Middle frontal gyrus (tissue), 1 donor: ENCODE measurements at regions not wholly inside any gene's neighbourhood (a gene's known extent, or its start where the extent isn't known, plus 50 kb on each side); places are given as distances from the start of the nearest gene placed in this dataset.
"Not testable (repeated sequence)": the region's sequence is repeated elsewhere in the genome, so short reads cannot be mapped to it uniquely, and the experiment has no call there.

Experiments
- DNase-seq: peaks from one replicate; pipeline ENCODE4 v3.0.0-alpha.2; 2015; ENCODE audit warnings: low spot score; ENCODE audit errors: extremely low spot score

DNA sequence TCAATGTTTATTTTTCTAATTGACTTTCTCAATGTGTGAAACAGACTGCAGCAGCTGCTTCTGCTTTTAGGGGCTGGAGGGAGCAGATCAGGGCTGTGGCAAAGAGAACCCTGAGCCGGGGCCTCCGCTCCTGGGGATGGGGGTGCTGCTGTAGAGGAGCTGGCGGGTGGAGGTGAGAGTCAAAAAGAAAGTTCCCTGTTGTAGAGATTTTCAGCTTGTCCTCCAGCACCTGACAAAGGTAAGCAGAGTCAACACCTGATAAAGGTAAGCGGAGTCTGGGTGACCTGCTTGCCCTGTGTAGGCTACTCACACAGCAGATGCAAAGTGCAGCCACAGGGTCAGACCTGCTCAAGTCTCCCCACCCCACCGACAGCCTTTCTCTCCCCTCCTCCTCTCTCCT, 252.4 kb upstream of the IRX1 start:
- no peak for DNase-seq

DNA sequence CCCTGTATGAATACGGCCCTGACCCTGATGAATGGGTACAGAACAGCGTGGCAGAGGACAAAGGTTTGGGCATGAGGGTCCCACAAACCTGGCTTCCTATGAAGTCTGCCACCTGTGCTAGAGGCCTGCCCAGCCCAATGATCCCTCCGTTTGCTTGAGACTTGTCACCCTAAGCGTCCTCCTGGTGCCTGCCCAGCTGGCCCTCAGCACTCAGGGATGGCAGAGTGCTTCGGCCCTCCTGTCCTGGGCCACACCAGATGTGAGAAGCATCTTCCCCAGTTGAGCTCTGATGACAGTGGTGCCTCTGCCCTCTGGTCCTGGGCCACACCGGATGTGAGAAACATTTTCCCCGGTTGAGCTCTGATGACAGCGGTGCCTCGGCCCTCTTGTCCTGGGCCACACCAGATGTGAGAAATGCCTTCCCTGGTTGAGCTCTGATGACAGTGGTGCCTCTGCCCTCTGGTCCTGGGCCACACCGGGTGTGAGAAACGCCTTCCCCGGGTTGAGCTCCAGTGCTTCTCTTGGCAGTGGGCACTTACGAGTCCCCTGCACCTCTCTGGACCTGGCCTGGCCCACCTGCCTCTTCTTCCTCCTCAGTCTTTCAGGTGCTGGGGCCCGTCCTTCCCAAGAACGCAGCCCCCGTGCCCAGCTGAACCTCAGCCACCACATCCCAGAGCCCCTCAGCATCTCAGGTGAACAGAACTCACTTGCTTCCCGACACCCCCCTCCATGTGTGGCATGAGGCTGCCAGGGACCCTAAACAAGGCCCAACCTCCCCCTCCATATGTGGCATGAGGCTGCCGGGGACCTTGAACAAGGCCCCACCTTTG, 253.1 kb upstream of the IRX1 start:
- DNase-seq, result no peak

DNA sequence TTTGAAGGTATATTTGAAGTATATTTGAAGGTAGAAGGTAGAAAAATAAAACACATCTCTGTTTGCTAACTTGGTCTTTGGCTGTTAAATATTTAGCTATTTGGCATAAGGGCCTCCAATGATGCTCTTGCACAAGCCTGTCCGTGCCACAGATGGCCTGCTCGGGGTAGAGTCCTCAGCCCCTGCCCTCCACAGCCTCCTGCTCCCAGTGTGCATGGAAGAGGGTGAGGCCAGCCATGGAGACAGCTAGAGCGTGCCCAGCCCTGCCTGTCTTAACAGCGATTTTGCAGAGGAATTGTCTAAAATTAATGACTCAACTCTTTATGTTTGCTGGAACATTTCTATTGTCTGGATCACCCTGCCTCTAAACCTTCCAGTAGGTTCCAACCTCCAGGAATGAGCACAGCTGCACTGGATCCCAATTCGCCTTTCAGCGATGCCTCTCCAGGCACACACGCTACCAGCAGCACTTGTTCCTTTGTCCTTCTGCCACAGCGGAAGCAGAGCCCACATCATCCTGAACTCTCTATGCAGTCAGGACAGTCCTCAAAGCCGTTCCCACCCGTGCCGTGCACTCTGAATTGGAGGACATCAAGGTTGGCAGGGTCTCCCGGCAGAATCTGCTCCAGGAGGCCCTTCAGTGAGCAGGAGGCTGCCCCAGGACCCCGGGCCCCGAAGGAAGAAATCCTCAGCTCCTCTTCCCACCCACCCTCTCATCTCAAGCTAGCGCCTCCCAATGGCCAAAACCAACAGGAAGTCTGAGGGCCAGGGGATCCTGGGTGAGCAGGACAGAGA, 254.0 kb upstream of the IRX1 start:
- DNase-seq, result no peak

DNA sequence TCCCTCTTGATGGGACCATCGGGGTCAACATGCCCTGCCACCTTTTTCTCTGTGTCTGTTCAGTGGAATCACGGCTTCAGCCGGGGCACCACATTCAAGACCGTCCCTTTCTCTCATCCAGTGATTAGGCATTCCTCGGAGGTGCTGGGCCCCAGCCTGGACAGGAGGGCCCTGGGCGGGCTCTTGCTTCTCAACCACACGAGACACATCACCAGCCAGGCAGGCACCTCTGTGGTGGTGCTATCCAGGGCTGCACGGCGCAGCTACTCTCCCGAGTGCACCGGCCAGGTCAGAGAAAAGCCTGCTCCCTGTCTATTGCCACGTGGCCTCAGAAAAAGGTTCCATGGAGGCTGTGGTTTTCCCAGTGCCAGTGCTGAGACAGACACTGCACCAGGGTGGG, 255.2 kb upstream of the IRX1 start:
- DNase-seq, result no peak

DNA sequence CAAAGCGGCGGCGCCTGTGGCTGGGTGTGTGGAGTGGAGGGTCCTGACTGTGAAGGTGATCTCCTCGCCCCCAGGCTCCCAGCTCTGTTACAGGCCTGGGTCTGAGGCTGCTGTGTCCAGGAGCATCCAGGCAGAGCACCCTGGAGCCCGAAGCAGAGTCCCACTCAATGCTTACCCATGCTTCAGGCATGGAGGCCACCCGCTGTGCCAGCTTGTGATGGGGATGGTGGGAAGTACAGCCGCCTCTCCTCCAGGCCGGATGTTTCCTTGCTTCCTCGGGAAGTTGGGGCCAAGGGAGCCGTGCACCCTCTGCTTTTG, 255.9 kb upstream of the IRX1 start:
- no peak for DNase-seq

DNA sequence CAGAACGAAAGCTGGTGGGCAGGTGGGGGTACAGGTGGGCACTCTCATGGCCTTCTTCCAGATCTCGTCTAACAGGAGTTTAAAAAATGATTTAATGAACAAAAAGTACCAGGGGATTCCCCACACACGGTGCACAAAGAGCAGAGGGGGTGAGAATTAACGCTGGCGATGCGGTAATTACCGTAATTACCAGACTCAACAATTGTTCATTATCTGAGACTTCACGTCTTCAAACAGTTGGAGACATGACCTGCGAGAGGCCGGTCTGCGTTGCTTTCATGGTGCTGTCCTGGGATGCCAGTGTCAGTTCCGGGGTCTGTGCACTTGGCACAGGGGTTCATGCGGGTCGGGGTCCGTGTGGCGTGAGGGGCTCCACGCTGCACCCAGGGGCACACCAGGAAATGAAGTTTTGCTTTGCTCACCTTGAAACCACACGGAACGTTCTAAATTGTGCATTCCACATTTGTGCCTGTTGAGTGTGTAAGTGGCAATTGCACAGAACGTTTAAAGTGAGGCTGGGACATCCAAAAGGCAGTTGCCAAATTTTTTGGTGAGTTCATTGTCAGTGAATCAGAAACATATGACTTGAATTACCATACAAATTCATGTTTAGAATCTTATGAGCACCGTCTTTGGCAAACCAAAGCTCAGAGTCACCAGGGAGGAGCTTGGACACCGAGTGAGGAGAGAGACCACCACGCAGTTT, 256.4 kb upstream of the IRX1 start:
- DNase-seq, result no peak

DNA sequence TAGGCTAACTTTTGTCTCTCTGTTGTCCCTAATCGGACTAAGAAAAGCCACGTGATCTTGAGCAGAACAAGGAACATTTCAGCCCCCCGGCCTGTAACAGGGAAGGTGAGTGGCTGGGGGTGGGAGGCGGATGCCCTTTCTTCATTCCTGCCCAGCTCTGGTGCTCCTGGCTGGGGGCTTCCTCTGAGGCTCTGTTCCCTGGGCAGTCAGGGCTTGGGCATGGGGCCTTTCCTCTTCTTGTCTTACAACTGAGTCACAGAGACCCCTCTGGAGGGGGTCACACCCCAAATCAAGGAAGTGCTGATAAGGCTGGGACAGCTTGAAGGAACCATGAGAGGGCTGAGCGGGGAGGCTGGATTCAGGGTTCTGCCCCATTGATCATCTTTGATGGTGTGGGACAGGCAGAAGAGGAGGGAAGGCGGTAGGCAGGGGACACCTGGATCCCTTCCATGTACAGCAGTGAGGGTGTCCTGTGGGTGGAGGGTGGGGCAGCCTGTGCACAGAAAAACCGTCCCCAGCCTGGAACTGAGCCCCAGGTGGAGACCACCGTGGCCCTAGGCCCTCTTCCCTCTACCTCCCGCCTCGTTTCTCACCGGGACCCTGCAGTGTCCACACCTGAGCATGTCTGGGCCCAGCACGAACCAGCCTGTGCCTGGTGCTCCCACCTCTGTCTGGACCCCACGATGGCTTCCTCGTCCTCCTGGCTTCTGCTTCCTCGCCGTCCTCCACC, 257.7 kb upstream of the IRX1 start:
- no peak for DNase-seq

DNA sequence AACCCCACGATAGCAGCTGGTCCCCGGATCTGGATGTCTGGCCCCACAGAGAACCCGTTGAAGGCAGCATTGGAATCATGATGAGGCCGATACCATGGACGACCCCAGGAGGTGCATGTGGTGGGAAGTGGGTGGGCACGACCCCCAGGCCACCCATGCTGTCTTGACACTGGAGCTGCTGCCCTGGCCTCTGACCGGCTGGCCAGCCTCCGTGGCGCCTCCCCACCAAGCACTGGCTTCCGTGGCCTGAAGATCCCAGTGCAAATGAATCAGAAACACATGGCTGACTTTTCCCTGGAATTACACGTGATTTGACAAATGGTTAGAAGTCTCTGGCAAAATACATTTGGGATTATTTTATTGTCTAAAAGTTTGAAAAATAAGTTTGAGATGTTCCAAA, 259.0 kb upstream of the IRX1 start:
- no peak for DNase-seq

DNA sequence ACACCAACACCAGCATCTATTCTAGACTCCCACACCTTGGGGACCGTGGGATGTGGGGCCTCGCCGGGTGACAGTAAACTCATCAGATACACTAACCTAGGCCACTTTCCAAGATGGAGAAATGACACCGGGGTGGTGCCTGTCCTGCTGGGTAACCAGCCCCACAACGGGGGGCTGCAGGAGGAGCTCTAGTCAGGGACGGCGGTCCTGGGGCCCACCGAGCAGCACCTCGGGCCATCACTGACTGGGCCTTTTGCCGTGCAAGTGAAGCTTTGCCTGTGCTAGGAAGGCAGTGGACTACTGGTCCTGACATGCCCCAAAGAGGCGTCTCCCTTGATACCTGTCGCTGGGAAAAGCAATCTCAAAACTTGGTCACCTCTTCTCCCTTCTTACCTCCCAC, 260.3 kb upstream of the IRX1 start:
- no peak for DNase-seq

DNA sequence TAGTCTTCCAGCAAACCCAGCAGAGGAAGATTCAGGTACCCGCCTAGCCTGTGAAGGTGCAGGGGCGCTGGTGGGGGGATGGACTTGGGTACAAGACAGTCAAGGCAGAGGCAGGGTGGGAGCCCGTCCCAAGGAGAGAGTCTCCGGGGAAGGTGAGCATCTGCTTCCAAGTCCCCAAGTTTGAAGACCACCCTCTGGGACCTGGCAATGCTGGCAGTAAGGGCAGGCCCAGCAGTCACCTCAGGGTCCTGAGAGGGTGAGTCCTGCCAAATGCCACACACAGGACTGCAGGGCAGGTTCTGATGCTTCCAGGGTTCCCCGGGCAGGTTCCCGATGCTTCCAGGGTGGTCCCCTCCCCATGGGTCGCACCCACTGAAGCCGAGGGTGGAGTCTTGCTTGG, 261.8 kb upstream of the IRX1 start:
- DNase-seq, result no peak

DNA sequence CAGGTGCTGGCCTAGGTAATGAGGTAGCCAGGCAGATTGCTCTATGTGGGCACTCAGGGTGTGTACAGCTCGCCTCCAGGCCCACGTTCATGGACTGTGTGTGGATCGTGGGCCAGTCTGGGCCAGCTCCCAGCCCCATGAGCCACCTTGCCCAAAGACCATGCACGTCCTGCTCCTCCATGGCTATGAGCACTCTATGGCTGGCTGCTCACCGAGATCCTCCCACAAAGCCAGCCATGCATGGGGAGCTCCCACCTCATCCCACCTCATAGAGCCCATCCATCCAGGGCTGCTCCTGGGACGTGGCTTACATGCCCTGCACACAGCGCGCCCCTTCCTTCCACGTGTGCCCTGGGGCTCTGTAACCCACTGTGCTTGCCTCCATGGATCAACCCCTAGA, 262.5 kb upstream of the IRX1 start:
- no peak for DNase-seq

DNA sequence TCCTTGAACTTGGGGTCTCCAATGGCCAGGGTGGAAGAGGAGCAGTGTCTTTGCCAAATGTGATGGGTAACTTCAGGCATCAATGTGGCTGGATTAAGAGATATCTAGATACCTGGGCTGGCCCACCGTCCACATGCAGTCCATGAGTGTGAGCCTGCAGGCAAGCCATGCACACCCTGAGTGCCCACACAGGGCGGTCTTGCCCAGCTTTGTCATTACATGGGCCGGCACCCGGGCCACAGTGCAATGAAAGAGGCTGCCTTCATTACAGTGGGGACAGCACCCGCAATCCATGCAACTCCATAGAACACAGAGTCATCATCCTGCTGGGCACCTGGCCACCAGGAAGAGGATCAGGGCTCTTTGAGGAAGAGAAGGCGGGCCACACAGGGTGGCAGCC, 263.8 kb upstream of the IRX1 start:
- DNase-seq, result no peak

DNA sequence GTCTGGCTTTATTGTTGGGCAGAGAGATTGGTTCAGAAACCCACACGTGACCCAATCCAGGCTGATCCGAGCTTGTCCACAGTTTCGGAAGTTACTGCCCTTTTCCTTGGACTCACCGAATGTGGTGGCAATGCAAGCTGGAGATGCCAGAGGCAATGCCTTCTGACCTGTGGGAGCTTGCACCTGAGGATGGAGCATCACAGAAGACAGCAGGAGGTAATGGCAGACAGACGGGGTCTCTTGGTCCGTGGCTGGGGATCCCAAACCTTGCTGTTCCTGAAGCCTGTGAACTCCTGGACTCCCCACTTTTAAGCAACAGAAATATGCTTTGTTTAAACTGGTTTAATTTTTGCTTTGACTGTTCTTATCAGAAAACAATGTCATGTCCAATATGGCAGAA, 265.2 kb upstream of the IRX1 start:
- DNase-seq, result no peak

DNA sequence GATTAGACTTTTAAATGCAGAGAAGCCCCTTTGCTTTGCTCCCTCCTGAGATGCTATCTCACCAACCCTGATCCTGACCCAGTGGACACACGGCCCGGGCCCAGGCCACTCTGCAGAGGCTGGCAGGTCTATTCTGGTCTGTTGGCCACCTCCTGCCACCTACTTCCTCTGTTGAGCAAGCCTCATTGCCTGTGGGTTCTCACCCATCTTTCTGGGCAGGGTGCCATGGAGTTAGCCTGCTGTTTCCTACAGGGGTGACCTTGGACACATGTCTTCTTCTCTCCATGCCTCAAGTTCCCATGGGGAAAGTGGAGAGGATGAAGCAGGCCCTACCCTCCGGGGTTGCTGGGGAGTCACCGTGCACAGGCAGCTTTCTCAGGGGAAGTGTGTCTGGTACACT, 266.2 kb upstream of the IRX1 start:
- DNase-seq, result no peak

DNA sequence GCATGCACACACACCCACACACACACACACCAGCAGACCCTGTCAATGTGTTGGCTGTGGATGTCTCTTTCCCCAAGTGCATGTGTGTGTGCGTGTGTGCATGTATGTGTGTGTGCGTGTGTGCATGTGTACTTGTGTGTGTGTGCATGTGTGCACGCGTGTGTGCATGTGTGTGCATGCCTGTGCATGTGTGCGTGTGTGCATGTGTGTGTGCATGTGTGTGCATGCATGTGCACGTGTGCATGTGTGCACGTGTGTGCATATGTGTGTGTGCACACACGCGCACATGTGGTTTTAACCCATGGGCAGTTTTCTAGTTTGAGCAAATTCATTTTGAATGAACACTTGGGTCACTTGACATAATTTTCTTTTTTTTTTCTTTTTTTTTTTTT, 268.8 kb upstream of the IRX1 start:
- no peak for DNase-seq

DNA sequence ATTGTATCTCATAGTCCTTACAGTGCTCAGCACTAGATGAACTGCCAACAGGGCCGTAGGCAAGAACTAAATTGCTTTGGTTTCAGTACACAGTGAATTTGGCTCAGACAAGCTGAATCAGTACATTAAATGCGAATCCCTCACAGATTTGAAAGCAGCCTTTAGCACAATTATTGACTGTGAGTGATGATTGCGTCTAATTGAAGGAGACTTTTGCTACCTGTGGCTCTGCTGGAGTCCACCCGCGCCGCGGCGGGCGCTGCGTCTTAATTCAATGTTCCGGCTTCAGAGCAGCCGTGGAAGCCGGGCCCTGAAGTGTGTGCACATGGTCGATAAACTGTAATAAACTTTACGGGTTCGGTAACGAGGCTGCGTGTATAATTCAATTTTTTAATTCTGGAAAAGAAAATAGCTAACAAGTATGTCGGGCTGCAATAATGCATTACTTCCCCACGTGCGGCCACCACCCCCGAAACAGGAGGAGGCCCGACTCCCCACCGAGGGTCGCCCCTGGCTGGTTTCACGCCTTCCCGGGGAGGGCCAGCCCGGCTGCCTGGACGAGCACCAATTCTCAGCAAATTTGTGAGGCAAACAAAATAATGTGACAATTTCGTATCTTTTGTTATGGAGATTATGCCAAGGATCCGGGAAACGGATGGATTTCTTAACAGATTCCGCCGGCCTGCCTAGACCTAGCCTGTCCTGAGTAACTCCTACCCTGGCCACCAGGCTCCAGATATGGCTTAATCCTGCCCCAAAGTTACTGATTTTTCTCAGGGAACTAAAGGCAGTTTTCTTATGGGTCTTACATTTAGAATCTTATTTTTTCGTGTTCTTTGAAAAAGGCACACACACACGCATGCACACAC, 269.4 kb upstream of the IRX1 start:
- DNase-seq, result no peak

DNA sequence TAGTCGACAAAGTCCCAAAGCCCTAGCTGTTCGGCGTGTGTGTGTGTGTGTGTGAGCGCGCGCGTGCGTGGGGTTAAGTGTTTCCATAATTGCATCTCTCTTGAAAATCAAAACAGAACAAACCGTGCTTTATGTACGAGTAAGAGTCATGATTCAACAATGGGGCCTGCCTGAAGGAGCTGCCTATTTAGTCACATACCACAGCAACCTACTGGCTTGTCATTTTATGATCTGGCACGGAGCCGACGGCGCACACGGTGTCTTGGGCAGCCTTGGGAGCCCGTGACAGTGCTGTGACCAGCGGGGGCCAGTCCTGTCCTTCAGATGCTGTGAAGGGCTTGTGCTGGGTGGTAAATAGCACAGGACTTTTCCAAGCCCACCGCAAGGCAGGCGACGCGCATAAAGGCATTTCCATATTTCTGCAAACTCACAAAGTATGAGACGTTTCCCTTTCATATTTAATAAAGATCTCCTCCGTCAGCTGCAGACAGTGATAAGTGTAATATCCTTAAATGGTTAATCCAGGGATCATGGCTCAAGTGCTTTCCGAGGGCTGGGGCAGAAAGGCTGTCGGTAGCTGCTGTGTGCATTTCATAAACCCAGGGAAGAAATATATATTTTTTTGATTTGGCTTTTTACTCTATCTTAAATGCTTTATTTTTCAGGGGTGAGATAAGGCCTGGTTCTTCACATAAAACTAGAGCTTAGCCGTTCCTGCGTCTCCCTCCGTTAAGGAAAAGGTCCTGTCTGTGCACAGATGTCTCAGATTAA, 270.2 kb upstream of the IRX1 start:
- no peak for DNase-seq

DNA sequence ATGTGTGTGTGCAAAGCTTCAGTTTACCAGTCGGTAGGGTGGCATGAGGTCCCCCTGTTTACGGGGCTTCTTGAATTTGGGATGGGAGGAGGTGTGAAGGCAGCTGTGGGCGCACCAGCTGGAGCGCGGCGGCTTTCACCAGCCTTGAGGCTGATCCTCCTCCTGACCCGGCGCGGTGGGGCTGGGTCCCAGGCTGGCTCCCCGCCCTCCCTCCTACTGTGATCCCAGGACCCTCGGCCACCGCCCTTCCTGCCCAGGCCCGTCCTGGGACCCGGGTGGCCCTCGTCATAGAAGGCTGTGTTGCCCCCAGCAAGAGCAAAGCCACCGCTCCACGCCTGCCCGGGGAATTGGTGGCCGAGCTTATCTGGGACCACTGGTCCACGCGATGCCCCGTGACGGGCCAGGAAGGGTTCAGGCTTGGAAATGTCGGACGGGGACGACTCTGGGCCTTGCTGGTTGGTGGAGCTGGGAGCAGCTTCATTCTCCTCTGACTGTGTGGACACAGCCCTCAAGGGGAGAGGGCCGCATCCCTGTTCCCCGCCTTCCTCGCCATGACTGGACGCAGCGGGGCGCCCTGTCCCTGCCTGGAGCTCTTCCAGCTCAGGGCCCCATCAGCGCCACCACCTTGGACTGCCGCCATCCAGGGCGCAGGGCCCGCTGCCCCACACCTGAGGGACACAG, 271.1 kb upstream of the IRX1 start:
- no peak for DNase-seq

DNA sequence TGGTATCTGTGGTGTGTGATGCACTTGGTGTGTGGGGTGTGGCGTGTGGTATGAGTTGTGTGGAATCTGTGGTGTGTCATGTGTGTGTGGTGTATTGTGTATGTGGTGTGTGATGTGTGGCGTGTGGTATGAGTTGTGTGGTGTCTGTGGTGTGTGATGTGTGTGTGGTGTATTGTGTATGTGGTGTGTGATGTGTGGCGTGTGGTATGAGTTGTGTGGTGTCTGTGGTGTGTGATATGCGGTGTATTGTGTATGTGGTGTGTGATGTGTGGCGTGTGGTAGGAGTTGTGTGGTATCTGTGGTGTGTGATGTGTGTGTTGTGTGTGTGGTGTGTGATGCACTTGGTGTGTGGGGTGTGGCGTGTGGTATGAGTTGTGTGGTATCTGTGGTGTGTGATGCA, 271.7 kb upstream of the IRX1 start:
- DNase-seq, result not testable (repeated sequence)
